NT2/D1 (cell line): ENCODE measurements at regions not wholly inside any gene's neighbourhood (a gene's known extent, or its start where the extent isn't known, plus 50 kb on each side); places are given as distances from the start of the nearest gene placed in this dataset.

Experiments
- SUZ12 ChIP-seq: IDR thresholded peaks from 2 replicates; pipeline ENCODE4 v1.6.1; 2011; ENCODE audit not compliant: insufficient read length, insufficient read depth; ENCODE audit errors: extremely low read depth
- ZNF274 ChIP-seq: IDR thresholded peaks from 2 replicates; pipeline ENCODE4 v1.6.1; 2011; ENCODE audit warnings: mild to moderate bottlenecking, low read depth, low read length

DNA sequence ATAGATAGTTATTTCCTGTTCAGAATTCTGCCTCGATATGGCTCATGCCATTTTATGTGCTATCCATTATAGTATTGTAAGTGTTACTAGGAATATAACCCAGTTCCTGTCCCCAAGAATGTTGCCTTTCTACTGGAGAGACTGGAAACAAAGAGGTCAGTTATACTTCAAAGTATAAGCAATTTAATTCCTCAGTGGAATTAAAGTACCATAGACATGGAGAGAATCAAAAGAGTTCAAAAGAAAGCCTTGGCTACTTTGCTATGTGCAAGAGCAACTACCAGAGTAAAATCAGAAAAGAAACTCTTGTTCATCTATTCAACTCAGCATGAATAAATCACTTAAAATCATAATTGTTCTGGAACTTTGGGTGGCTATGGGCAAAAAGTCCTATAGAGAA is 173.2 kb upstream of the EEA1 start:
- TF ChIP-seq SUZ12: no peak
- no peak for TF ChIP-seq ZNF274
